ENCODE measurements at regions not wholly inside any gene's neighbourhood (a gene's known extent, or its start where the extent isn't known, plus 50 kb on each side); places are given as distances from the start of the nearest gene placed in this dataset.

- H3K36me3 ChIP-seq (ENCODE audit: insufficient read depth, low read length, poor library complexity, severe bottlenecking) = no peaks in the 10 kb centered on the region
- TF ChIP-seq, protein P1, sequence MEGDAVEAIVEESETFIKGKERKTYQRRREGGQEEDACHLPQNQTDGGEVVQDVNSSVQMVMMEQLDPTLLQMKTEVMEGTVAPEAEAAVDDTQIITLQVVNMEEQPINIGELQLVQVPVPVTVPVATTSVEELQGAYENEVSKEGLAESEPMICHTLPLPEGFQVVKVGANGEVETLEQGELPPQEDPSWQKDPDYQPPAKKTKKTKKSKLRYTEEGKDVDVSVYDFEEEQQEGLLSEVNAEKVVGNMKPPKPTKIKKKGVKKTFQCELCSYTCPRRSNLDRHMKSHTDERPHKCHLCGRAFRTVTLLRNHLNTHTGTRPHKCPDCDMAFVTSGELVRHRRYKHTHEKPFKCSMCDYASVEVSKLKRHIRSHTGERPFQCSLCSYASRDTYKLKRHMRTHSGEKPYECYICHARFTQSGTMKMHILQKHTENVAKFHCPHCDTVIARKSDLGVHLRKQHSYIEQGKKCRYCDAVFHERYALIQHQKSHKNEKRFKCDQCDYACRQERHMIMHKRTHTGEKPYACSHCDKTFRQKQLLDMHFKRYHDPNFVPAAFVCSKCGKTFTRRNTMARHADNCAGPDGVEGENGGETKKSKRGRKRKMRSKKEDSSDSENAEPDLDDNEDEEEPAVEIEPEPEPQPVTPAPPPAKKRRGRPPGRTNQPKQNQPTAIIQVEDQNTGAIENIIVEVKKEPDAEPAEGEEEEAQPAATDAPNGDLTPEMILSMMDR (conservative IDR thresholded peaks at IDR 0.05; ENCODE audit: low read depth, low read length) = no peak
- TF ChIP-seq EZH2 (IDR thresholded peaks at IDR 0.05; ENCODE audit: borderline replicate concordance, low read depth, low read length, poor library complexity, severe bottlenecking) = no peak
- ChIA-PET CTCF (no interaction called here), POLR2A (ENCODE audit: low non-redundant PET) (no interaction called here)
- no peaks in the 10 kb centered on the region for H3K9me3 ChIP-seq (ENCODE audit: low read depth, low read length, poor library complexity, severe bottlenecking)
- H3K27ac ChIP-seq (ENCODE audit: low read depth, low read length, poor library complexity, severe bottlenecking) = no peak overlapping the region
- intact Hi-C loops (cut with micrococcal nuclease; ENCODE audit: unreplicated experiment) = no loop called here
- DNase-seq (ENCODE audit: low spot score) = no peak
- no TSS peak for BruUV-seq (replicated peaks)
- peaks cover 42% of the 10 kb centered on the region for H3K27me3 ChIP-seq (replicated peaks; ENCODE audit: insufficient read depth, low read depth, low read length, poor library complexity)
- H3K4me3 ChIP-seq (ENCODE audit: low read depth, low read length, poor library complexity, severe bottlenecking) = no peak overlapping the region
- H3K4me1 ChIP-seq (ENCODE audit: insufficient read depth, low read length, poor library complexity, severe bottlenecking) = peaks cover 5% of the 10 kb centered on the region
Measured at GRCh38 chr7:15737601-15738000, 51.1 kb upstream of the MEOX2 start.

Data from A673 (cell line).